ENCODE measurements at regions not wholly inside any gene's neighbourhood (a gene's known extent, or its start where the extent isn't known, plus 50 kb on each side); places are given as distances from the start of the nearest gene placed in this dataset.
"Not testable (repeated sequence)": the region's sequence is repeated elsewhere in the genome, so short reads cannot be mapped to it uniquely, and the experiment has no call there.

DNA sequence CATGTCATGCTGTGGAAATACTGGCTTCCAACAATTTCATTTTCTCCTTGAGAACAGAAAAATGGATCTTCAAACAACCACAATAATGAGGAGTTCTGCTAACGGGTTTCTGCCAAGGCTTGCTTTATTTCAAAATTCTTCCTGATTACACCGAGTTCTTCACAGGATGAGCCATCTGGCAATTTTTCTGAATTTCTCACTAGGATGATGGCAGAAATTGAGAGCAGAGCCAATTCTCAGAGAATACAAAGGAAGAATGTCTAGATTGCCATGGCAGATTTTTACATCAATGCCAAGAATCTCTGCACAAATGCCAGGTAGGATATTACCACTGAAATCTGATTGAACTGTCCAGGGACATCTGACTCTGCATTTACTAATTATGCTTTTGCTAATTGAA lies 619.0 kb upstream of the CHRM3 start:
- no peak for DNase-seq (ENCODE audit: low read depth in 2 of 2)

- DNase-seq (ENCODE audit: low read depth in 2 of 2) = no peak
Observed at GRCh38 chr1:238764779-238765178, 621.6 kb upstream of the CHRM3 start.

- DNase-seq (ENCODE audit: low read depth in 2 of 2) = no peak
Observed at GRCh38 chr1:238753252-238753651, 633.1 kb upstream of the CHRM3 start.

GRCh38 chr1:238752327-238752726 lies 634.0 kb upstream of the CHRM3 start:
- DNase-seq (ENCODE audit: low read depth in 2 of 2) = no peak

- DNase-seq (ENCODE audit: low read depth in 2 of 2) = no peak
Observed at GRCh38 chr1:238745069-238745468, 641.3 kb upstream of the CHRM3 start.

GRCh38 chr1:238738892-238739291 lies 647.5 kb upstream of the CHRM3 start:
- no peak for DNase-seq (ENCODE audit: low read depth in 2 of 2)

DNA sequence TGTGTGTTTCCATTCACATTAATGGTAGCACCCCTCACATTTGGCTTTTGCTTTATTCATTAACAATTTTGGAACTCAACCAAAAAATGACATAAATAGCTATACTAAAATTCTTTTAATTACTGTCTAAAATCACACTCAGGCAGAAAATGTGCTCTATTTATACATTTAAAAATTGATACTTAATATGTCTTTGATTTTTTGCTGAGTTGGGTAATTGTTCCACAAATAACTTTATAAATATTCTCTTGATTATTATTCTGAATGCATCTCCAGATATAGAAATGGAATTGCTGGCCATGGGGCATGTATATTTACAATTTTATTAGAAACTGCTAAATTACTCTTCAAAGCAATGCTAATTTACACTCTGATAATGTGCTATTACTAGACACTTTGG lies 658.7 kb upstream of the CHRM3 start:
- no peak for DNase-seq (ENCODE audit: low read depth in 2 of 2)

- DNase-seq (ENCODE audit: low read depth in 2 of 2) = no peak
Observed at GRCh38 chr1:238722812-238723211, 663.6 kb upstream of the CHRM3 start.

DNA sequence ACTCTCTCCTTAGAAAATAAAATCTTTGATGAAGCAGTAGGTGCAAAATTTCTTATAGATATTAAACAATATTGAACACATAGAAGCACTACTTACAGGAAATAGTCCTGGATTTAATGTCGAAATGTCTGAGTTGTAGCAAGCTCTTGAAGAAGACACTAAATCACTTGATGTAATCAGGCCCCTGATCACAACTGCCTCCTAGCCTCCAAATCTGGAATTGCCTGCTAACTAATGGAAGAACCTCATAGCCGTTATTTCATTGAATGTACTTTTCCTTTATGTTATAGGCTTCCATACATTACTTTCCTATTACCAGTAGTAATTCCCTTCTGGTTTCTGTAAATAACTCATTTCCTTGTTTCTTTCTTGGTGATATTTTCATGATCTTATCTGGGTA lies 675.7 kb upstream of the CHRM3 start:
- no peak for DNase-seq (ENCODE audit: low read depth in 2 of 2)

DNA sequence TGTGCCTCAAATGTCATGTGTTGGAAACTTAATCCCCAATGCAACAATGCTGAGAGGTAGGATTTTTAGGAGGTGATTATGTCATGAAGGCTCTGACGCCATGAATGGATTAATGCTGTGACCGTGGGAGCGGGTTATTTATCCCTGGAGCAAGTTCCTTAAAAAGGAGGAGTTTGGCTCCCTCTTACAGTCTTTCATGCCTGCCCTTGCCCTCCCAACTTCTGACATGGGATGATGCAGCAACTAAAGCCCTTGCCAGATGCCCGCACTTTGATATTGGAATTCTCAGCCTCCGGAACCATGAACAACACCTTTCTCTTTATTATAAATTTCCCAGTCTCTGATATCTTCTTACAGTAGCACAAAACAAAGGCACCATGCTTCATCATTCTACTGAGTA lies 685.3 kb upstream of the CHRM3 start:
- DNase-seq (ENCODE audit: low read depth in 2 of 2) = no peak

DNA sequence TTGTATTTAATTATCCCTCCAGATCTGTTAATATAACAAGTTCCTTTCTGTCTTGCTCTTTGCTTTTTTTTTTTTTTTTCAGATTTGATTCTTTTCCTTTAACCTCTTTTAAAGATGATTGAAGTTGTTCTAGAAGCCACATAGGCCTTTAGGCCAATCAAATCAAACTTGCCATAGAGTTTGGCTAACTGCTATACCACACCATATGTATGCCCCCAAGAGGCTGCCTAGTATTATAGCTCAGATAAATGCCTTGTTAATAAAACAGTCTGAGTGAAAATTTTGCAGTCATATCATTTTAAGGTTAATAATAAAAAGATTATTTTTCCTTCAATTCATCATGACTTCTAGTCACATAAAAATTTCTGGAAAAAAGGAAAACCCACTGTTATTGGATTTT lies 696.0 kb upstream of the CHRM3 start:
- no peak for DNase-seq (ENCODE audit: low read depth in 2 of 2)

DNA sequence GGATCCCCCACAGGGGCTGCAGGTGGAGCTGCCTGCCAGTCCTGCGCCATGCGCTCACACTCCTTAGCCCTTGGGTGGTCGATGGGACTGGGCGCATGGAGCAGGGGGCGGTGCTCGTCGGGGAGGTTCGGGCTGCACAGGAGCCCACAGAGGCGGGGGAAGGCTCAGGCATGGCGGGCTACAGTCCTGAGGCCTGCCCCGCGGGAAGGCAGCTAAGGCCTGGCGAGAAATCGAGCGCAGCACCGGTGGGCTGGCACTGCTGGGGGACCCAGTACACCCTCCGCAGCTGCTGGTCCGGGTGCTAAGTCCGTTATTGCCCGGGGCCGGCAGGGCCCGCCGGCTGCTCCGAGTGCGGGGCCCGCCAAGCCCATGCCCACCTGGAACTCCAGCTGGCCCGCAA lies 701.8 kb upstream of the CHRM3 start:
- not testable (repeated sequence) for DNase-seq (ENCODE audit: low read depth in 2 of 2)

- no peak for DNase-seq (ENCODE audit: low read depth in 2 of 2)
Observed at GRCh38 chr1:238681451-238681850, 704.9 kb upstream of the CHRM3 start.

DNA sequence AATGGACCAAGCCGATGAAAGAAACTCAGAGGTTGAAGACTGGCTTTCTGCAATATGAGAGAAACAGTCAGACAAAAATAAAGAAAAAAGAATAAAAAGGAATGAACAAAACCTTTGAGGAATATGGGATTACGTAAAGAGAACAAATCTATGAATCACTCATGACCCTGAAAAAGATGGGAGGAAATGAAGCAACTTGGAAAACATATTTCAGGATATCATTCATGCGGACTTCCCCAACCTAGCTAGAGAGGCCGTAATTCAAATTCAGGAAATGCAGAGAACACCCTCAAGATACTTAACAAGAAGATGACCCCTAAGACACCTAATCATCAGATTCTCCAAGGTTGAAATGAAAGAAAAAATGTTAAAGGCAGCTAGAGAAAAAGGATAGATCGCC lies 705.3 kb upstream of the CHRM3 start:
- DNase-seq (ENCODE audit: low read depth in 2 of 2) = no peak

GRCh38 chr1:238677567-238677966 lies 708.8 kb upstream of the CHRM3 start:
- no peak for DNase-seq (ENCODE audit: low read depth in 2 of 2)

DNA sequence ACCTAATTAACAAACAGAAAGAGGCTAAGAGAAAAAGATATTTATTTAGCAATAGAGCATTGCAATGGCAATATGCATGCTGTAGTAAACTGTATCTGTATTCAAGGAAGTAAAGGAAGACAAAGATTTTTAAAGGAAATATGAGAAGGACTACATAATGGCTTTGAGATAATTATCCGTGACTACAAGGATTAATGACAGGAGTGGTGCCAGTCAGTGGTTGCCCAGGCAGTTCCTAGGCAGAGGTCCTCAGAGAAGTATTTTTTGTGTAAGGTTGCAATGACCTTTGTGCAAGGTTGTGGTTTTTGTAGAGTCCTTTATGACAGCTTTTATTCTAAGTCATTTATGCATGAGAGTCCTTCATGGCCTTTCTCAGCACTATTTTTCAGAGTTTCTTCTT lies 711.1 kb upstream of the CHRM3 start:
- no peak for DNase-seq (ENCODE audit: low read depth in 2 of 2)

GRCh38 chr1:238674316-238674715 lies 712.1 kb upstream of the CHRM3 start:
- DNase-seq (ENCODE audit: low read depth in 2 of 2) = no peak

DNA sequence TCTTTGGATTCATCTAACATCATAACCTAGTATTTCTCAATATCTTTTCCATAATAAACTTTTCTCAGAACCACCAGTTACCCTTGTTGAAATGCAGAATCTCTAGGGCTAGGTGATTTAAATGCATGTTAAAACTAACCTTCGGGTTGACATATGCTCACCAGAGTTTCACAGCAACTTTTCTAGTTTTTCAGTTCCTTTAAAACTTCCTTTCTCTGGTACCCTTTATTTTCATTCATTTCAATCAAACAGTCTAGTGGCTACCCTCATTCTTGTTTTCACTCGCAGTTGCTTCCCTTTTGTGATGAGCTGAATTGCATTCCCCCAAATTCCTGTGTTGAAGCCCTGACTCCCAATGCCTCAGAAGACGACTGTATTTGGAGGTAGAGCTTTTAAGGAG lies 712.8 kb upstream of the CHRM3 start:
- DNase-seq (ENCODE audit: low read depth in 2 of 2) = no peak

DNA sequence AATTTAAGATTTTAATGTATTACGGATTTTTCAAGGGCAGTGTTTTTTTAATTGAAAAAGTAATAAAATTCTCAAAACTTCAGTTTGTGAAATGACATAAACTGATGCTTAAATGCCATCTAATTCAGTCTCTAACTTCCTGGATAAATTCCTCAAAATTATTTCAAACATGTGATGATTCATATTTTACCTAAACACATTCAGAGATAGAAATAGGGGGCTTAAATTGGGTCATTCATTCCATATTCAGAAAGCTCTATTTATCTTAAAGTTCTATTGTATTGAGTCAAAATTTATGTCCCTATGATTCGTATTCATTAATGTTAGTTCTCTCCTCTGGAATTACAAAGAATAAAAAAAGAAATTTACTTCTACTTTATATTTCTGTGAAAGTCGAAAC lies 713.6 kb upstream of the CHRM3 start:
- DNase-seq (ENCODE audit: low read depth in 2 of 2) = no peak

GRCh38 chr1:238672262-238672661 lies 714.1 kb upstream of the CHRM3 start:
- DNase-seq (ENCODE audit: low read depth in 2 of 2) = no peak

DNA sequence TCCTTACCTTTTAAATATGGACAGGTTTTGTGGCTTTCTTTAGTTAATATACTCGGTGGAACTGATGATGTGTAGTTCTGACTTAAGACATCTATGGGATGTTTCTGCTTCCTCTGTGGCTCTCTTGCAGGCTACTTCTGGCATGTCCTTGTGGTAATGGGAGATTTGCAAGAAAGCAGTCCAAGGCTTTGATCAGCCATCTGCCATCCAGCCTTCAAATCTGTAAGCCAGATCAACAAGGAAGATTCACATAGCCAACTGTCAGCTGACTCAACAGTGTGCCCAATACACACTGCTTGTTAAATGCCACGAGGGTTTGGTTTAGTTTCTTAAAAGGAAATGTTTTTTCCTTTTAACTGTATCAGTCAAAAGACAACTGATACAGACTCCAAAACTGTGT lies 722.2 kb upstream of the CHRM3 start:
- DNase-seq (ENCODE audit: low read depth in 2 of 2) = no peak

DNA sequence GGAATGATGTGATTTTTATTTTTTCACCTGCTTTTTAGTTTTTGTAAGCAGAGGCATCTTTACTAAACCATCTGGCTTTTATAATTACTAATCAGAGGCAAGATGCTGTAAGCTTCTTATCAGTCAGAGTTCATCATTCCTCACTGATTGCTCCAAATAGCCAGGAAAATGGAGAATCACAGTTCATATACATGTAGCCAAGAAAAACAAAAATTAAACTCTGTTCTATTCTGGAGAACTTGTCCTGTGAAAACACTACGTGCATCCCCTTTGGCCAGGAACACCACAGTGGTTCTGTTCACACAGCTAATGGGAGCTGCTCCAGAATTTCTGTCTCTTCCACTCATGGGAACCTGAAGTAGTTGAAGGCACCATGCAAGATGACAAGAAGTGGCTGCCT lies 725.5 kb upstream of the CHRM3 start:
- DNase-seq (ENCODE audit: low read depth in 2 of 2) = no peak

- DNase-seq (ENCODE audit: low read depth in 2 of 2) = no peak
Observed at GRCh38 chr1:238658763-238659162, 727.6 kb upstream of the CHRM3 start.

GRCh38 chr1:238653693-238654321 lies 732.6 kb upstream of the CHRM3 start:
- no peak for DNase-seq (ENCODE audit: low read depth in 2 of 2)

Measured in activated CD4-positive, alpha-beta T cell treated with anti-CD3 and anti-CD28 coated beads for 24 hours (primary cell).